Chondrocyte (in vitro differentiated cells): ENCODE measurements at regions not wholly inside any gene's neighbourhood (a gene's known extent, or its start where the extent isn't known, plus 50 kb on each side); places are given as distances from the start of the nearest gene placed in this dataset.

Experiments used
- DNase-seq: peaks from one replicate; pipeline ENCODE4 v3.0.0; 2021; ENCODE audit warnings: mixed read lengths, low spot score
- H3K27ac Mint-ChIP-seq: one replicate; pipeline ENCODE4 v1.8.0; 2021; ENCODE audit warnings: mild to moderate bottlenecking, moderate library complexity, mixed read lengths; ENCODE audit not compliant: unreplicated experiment
- H3K27me3 Mint-ChIP-seq: 2 replicates; pipeline ENCODE4 v1.8.0; 2021; ENCODE audit warnings: low read depth, mixed read lengths
- H3K36me3 Mint-ChIP-seq: 2 replicates; pipeline ENCODE4 v1.8.0; 2021; ENCODE audit warnings: low read depth, mixed read lengths
- H3K4me1 Mint-ChIP-seq: 2 replicates; pipeline ENCODE4 v1.8.0; 2021; ENCODE audit warnings: low read depth, mild to moderate bottlenecking, mixed read lengths
- H3K4me3 Mint-ChIP-seq: one replicate; pipeline ENCODE4 v1.8.0; 2021; ENCODE audit warnings: mild to moderate bottlenecking, moderate library complexity, mixed read lengths; ENCODE audit not compliant: unreplicated experiment
- H3K9me3 Mint-ChIP-seq: 2 replicates; pipeline ENCODE4 v1.8.0; 2021; ENCODE audit warnings: low read depth, mixed read lengths
- CTCF ChIP-seq: fragments of 200-600 bp; sonication (generic); IDR thresholded peaks from 2 replicates; pipeline ENCODE4 v1.5.0; 2021; ENCODE audit warnings: antibody characterized with exemption, mild to moderate bottlenecking, moderate library complexity

- no peak for TF ChIP-seq CTCF
- H3K4me3 Mint-ChIP-seq: peak overlapping the region; percentile 9
- no peak overlapping the region for H3K27ac Mint-ChIP-seq
- no peaks in the 10 kb centered on the region for H3K9me3 Mint-ChIP-seq
- H3K27me3 Mint-ChIP-seq: no peaks in the 10 kb centered on the region
- H3K4me1 Mint-ChIP-seq: peaks cover 8% of the 10 kb centered on the region
- no peak for DNase-seq
- H3K36me3 Mint-ChIP-seq: no peaks in the 10 kb centered on the region
Measured at GRCh38 chr6:137749696-137750211, 117.3 kb upstream of the TNFAIP3 start.

GRCh38 chr6:137750297-137750696, 116.8 kb upstream of the TNFAIP3 start:
- Mint-ChIP-seq H3K9me3 (no peaks in the 10 kb centered on the region), H3K36me3 (no peaks in the 10 kb centered on the region), H3K27ac (no peak overlapping the region), H3K4me3 (no peak overlapping the region), H3K4me1 (peaks cover 8% of the 10 kb centered on the region), H3K27me3 (no peaks in the 10 kb centered on the region)
- TF ChIP-seq CTCF: no peak
- DNase-seq: no peak

- TF ChIP-seq CTCF: no peak
- no peaks in the 10 kb centered on the region for H3K27me3 Mint-ChIP-seq
- DNase-seq: no peak
- peaks cover 8% of the 10 kb centered on the region for H3K4me1 Mint-ChIP-seq
- no peaks in the 10 kb centered on the region for H3K36me3 Mint-ChIP-seq
- H3K9me3 Mint-ChIP-seq: no peaks in the 10 kb centered on the region
- H3K4me3 Mint-ChIP-seq: no peak overlapping the region
- no peak overlapping the region for H3K27ac Mint-ChIP-seq
Measured at GRCh38 chr6:137751768-137752560, 115.1 kb upstream of the TNFAIP3 start.

GRCh38 chr6:137754366-137754765, 112.7 kb upstream of the TNFAIP3 start:
- TF ChIP-seq CTCF: no peak
- Mint-ChIP-seq H3K36me3 (no peaks in the 10 kb centered on the region), H3K27me3 (no peaks in the 10 kb centered on the region), H3K9me3 (no peaks in the 10 kb centered on the region), H3K4me3 (no peak overlapping the region), H3K27ac (no peak overlapping the region), H3K4me1 (peaks cover 8% of the 10 kb centered on the region)
- no peak for DNase-seq

- no peaks in the 10 kb centered on the region for H3K27me3 Mint-ChIP-seq
- H3K9me3 Mint-ChIP-seq: no peaks in the 10 kb centered on the region
- no peak overlapping the region for H3K4me3 Mint-ChIP-seq
- peaks cover 4% of the 10 kb centered on the region for H3K4me1 Mint-ChIP-seq
- DNase-seq: no peak
- H3K36me3 Mint-ChIP-seq: no peaks in the 10 kb centered on the region
- H3K27ac Mint-ChIP-seq: no peak overlapping the region
- no peak for TF ChIP-seq CTCF
Measured at GRCh38 chr6:137754866-137755265, 112.2 kb upstream of the TNFAIP3 start.
